ENCODE measurements at regions not wholly inside any gene's neighbourhood (a gene's known extent, or its start where the extent isn't known, plus 50 kb on each side); places are given as distances from the start of the nearest gene placed in this dataset.

DNA sequence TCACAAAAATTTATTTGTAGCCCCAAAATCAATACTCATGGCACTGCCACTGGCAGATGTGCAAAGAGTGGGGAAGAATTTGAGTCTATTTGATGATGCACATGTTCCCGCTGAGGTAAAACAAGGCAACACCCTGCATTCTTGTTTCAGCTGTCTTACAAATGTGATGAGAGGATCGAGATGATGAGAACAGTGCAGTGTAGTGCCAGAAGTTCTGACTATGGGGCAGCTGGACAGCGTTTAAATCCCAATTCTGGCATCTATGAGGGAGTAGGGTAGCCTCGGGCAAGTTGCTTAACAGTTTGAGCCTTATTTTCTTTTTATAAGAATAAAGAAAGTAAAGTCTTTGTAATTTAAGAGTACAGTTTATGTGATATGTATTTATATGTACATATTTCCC is 296.7 kb upstream of the FKBP1C start:
- TF ChIP-seq, protein P1, sequence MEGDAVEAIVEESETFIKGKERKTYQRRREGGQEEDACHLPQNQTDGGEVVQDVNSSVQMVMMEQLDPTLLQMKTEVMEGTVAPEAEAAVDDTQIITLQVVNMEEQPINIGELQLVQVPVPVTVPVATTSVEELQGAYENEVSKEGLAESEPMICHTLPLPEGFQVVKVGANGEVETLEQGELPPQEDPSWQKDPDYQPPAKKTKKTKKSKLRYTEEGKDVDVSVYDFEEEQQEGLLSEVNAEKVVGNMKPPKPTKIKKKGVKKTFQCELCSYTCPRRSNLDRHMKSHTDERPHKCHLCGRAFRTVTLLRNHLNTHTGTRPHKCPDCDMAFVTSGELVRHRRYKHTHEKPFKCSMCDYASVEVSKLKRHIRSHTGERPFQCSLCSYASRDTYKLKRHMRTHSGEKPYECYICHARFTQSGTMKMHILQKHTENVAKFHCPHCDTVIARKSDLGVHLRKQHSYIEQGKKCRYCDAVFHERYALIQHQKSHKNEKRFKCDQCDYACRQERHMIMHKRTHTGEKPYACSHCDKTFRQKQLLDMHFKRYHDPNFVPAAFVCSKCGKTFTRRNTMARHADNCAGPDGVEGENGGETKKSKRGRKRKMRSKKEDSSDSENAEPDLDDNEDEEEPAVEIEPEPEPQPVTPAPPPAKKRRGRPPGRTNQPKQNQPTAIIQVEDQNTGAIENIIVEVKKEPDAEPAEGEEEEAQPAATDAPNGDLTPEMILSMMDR (conservative IDR thresholded peaks at IDR 0.05) = no peak
- no peak for TF ChIP-seq ZFX (IDR thresholded peaks at IDR 0.05)

Data from C4-2B (cell line).